Fibroblast of lung (primary cell): ENCODE measurements at regions not wholly inside any gene's neighbourhood (a gene's known extent, or its start where the extent isn't known, plus 50 kb on each side); places are given as distances from the start of the nearest gene placed in this dataset.

ENCODE experiments used
- DNase-seq, 2 donors: peaks; one replicate each; pipeline versions ENCODE4 v3.0.0 to v3.0.0-alpha.2; 2010; ENCODE audit warnings: low read depth in 2 of 2
- H2AFZ ChIP-seq: 2 replicates; pipeline ENCODE4 v1.5.1; 2012; ENCODE audit warnings: low read length, control low read depth, inconsistent platforms
- H3K27ac ChIP-seq: 2 replicates; pipeline ENCODE4 v1.5.1; 2011; ENCODE audit warnings: low read length, control low read depth; ENCODE audit not compliant: insufficient read depth
- H3K27me3 ChIP-seq: 2 replicates; pipeline ENCODE4 v1.5.1; 2011; ENCODE audit warnings: mild to moderate bottlenecking, low read length; ENCODE audit not compliant: control insufficient read depth, insufficient read depth
- H3K36me3 ChIP-seq: 2 replicates; pipeline ENCODE4 v1.5.1; 2011; ENCODE audit warnings: low read length; ENCODE audit not compliant: control insufficient read depth, insufficient read depth
- H3K4me1 ChIP-seq: 2 replicates; pipeline ENCODE4 v1.5.1; 2011; ENCODE audit warnings: low read length; ENCODE audit not compliant: control insufficient read depth, insufficient read depth; ENCODE audit errors: extremely low read depth
- H3K4me2 ChIP-seq: 2 replicates; pipeline ENCODE4 v1.5.1; 2011; ENCODE audit warnings: low read length, control low read depth; ENCODE audit not compliant: insufficient read depth; ENCODE audit errors: extremely low read depth
- H3K4me3 ChIP-seq, 4 experiments: fragments of 200-600 bp in 1 of 4; sonication (generic) in 1 of 4; replicated peaks in 1 of 4; 2 replicates each; pipeline ENCODE4 v1.5.1; 2011 to 2016; ENCODE audit warnings: low read length in 4 of 4, low read depth in 3 of 4, mild to moderate bottlenecking in 3 of 4, control low read depth in 2 of 4, inconsistent platforms in 1 of 4, mixed read lengths in 1 of 4; ENCODE audit not compliant: insufficient read depth in 1 of 4; ENCODE audit errors: control extremely low read depth in 1 of 4
- H3K79me2 ChIP-seq: 2 replicates; pipeline ENCODE4 v1.5.1; 2012; ENCODE audit warnings: mild to moderate bottlenecking, low read length, inconsistent platforms; ENCODE audit not compliant: control insufficient read depth, insufficient read depth
- H3K9ac ChIP-seq: 2 replicates; pipeline ENCODE4 v1.5.1; 2011; ENCODE audit warnings: mild to moderate bottlenecking, low read length, control low read depth; ENCODE audit not compliant: insufficient read depth
- H3K9me3 ChIP-seq: 2 replicates; pipeline ENCODE4 v1.5.1; 2012; ENCODE audit warnings: low read depth, low read length; ENCODE audit not compliant: control insufficient read depth, insufficient read depth
- H4K20me1 ChIP-seq: 2 replicates; pipeline ENCODE4 v1.5.1; 2011; ENCODE audit warnings: low read length; ENCODE audit not compliant: control insufficient read depth, insufficient read depth; ENCODE audit errors: extremely low read depth
- EZH2 ChIP-seq: IDR thresholded peaks from 2 replicates; pipeline ENCODE4 v1.5.1; 2012; ENCODE audit warnings: low read length, control low read depth, mild to moderate bottlenecking; ENCODE audit errors: missing control alignments
- TF ChIP-seq, protein P1 (sequence below), 2 donors: IDR thresholded peaks in 1 of 2; conservative IDR thresholded peaks in 1 of 2; 1 replicate in 1 of 2; 2 replicates in 1 of 2; pipeline ENCODE4 v1.5.1; 2011 to 2012; ENCODE audit warnings: low read length in 2 of 2, control low read depth in 1 of 2, inconsistent platforms in 1 of 2, low read depth in 1 of 2, mild to moderate bottlenecking in 1 of 2

- TF ChIP-seq EZH2, result no peak
- TF ChIP-seq, protein P1, sequence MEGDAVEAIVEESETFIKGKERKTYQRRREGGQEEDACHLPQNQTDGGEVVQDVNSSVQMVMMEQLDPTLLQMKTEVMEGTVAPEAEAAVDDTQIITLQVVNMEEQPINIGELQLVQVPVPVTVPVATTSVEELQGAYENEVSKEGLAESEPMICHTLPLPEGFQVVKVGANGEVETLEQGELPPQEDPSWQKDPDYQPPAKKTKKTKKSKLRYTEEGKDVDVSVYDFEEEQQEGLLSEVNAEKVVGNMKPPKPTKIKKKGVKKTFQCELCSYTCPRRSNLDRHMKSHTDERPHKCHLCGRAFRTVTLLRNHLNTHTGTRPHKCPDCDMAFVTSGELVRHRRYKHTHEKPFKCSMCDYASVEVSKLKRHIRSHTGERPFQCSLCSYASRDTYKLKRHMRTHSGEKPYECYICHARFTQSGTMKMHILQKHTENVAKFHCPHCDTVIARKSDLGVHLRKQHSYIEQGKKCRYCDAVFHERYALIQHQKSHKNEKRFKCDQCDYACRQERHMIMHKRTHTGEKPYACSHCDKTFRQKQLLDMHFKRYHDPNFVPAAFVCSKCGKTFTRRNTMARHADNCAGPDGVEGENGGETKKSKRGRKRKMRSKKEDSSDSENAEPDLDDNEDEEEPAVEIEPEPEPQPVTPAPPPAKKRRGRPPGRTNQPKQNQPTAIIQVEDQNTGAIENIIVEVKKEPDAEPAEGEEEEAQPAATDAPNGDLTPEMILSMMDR (conservative IDR thresholded peaks at IDR 0.05 in 1 of 2, IDR thresholded peaks at IDR 0.05 in 1 of 2; ENCODE audit: low read depth in 1 of 2, low read length in 2 of 2), result no peak
- H3K27me3 ChIP-seq, result no peaks in the 10 kb centered on the region
These were observed 103.9 kb upstream of the ST8SIA2 start for GRCh38 chr15:92289733-92290132.

GRCh38 chr15:92290359-92290992 lies 103.2 kb upstream of the ST8SIA2 start:
- TF ChIP-seq EZH2, result no peak
- Histone ChIP-seq H3K36me3 (no peaks in the 10 kb centered on the region), H3K27ac (no peak overlapping the region), H3K9me3 (no peaks in the 10 kb centered on the region), H4K20me1 (no peaks in the 10 kb centered on the region), H3K4me1 (no peaks in the 10 kb centered on the region), H3K9ac (no peak overlapping the region), H3K4me2 (no peak overlapping the region), H3K79me2 (no peaks in the 10 kb centered on the region), H3K27me3 (no peaks in the 10 kb centered on the region), H2AFZ (no peak overlapping the region), H3K4me3 (no peak overlapping the region)
- no peak for DNase-seq

More at GRCh38 chr15:92289733-92290132, 103.9 kb upstream of the ST8SIA2 start:
- Histone ChIP-seq H3K9ac (no peak overlapping the region), H2AFZ (no peak overlapping the region), H3K79me2 (no peaks in the 10 kb centered on the region), H4K20me1 (no peaks in the 10 kb centered on the region), H3K27ac (no peak overlapping the region), H3K9me3 (no peaks in the 10 kb centered on the region), H3K36me3 (no peaks in the 10 kb centered on the region), H3K4me3 (no peak overlapping the region), H3K4me2 (no peak overlapping the region), H3K4me1 (no peaks in the 10 kb centered on the region)
- DNase-seq, result no peak

- Histone ChIP-seq H3K9me3 (no peaks in the 10 kb centered on the region), H3K4me1 (no peaks in the 10 kb centered on the region), H2AFZ (no peak overlapping the region), H3K36me3 (no peaks in the 10 kb centered on the region), H3K4me2 (no peak overlapping the region), H3K79me2 (no peaks in the 10 kb centered on the region), H3K9ac (no peak overlapping the region), H3K27me3 (no peaks in the 10 kb centered on the region), H4K20me1 (no peaks in the 10 kb centered on the region), H3K4me3 (no peak overlapping the region), H3K27ac (no peak overlapping the region)
- DNase-seq, result no peak
- no peak for TF ChIP-seq EZH2
- TF ChIP-seq, protein P1 (conservative IDR thresholded peaks at IDR 0.05 in 1 of 2, IDR thresholded peaks at IDR 0.05 in 1 of 2; ENCODE audit: low read depth in 1 of 2, low read length in 2 of 2), result no peak
These were observed 101.8 kb upstream of the ST8SIA2 start for GRCh38 chr15:92291900-92292299.
